Right lobe of liver (tissue), 6 donors: ENCODE measurements at regions not wholly inside any gene's neighbourhood (a gene's known extent, or its start where the extent isn't known, plus 50 kb on each side); places are given as distances from the start of the nearest gene placed in this dataset.

Experiments used
- ATAC-seq, 4 donors: fragments of 200-7000 bp; cut with Tn5 transposase; one replicate each; pipeline ENCODE4 v1.9.1; 2020; ENCODE audit warnings: mild to moderate bottlenecking in 4 of 4, moderate library complexity in 4 of 4
- DNase-seq, 3 donors: peaks; one replicate each; pipeline ENCODE4 v3.0.0-alpha.2; 2020
- H3K27ac ChIP-seq, 3 donors: fragments of 200-600 bp; one replicate each; pipeline ENCODE4 v1.8.0; 2022
- H3K27me3 ChIP-seq, 2 donors: fragments of 200-600 bp; one replicate each; pipeline ENCODE4 v1.8.0; 2022
- H3K36me3 ChIP-seq, 4 donors: fragments of 200-600 bp; sonication (generic) in 1 of 4; one replicate each; pipeline versions ENCODE4 v1.5.1 to v1.8.0; 2017 to 2022; ENCODE audit warnings: control low read depth in 1 of 4
- H3K4me1 ChIP-seq, 4 donors: fragments of 200-600 bp; sonication (generic) in 1 of 4; one replicate each; pipeline versions ENCODE4 v1.5.1 to v1.8.0; 2017 to 2022; ENCODE audit warnings: control low read depth in 1 of 4
- H3K4me3 ChIP-seq, 3 donors: fragments of 200-600 bp; one replicate each; pipeline ENCODE4 v1.8.0; 2022
- H3K9me3 ChIP-seq, 4 donors: fragments of 200-600 bp; sonication (generic) in 1 of 4; one replicate each; pipeline versions ENCODE4 v1.5.1 to v1.8.0; 2017 to 2022; ENCODE audit warnings: control low read depth in 1 of 4
- POLR2A ChIP-seq: fragments of 450-650 bp; IDR thresholded peaks from one replicate; pipeline ENCODE4 v1.6.1; 2017; ENCODE audit warnings: antibody characterized with exemption, mild to moderate bottlenecking
- WGBS: methylation state at CpG from one replicate; pipeline ENCODE4 v1.1.6; 2018; ENCODE audit warnings: low coverage, low lambda C conversion rate; ENCODE audit not compliant: insufficient coverage; ENCODE audit errors: missing lambda C conversion rate; 5-methylcytosine and 5-hydroxymethylcytosine counted together
- intact Hi-C, 2 donors: fragments of 100-400 bp; cut with DNase I; formaldehyde crosslinking; loops; one replicate each; pipeline versions ENCODE4 v1.11.2 to v1.14.1; 2022
- TF ChIP-seq, protein P1 (sequence below), 4 donors: fragments of 200-600 bp in 3 of 4; fragments of 450-650 bp in 1 of 4; IDR thresholded peaks; one replicate each; pipeline versions ENCODE4 v1.5.1 to v1.8.0; 2016 to 2022; ENCODE audit warnings: antibody characterized with exemption in 4 of 4, mild to moderate bottlenecking in 2 of 4
- donor health status: DM: no; HTN: yes; CAD: no.
- donor health status: DM: no; HTN: no; CAD: no.
- donor health status: DM: no; HTN: no; CAD: no.
- donor health status: DM: no; HTN: yes; CAD: no.
- donor health status: DM: no; HTN: yes; CAD: no.

DNA sequence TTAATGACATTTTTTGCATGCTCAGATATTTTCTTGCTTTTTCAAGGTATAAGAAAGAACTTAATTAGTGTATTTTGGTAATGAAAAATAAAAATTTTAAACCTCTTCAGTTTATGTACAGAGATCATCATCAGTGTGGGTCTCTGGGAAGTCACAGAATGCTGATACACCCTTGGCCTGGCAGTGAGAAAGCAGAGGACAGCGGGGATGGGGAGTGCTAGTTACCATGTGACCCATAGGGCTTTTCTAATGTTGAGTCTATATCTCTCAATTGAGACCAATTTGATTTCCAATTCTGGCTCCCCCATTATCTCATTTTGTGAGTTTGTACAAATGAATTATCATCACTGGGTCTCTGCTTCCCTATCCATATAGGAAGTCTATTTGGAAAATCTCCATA lies 305.7 kb downstream of the CYRIA start:
- H3K27me3 ChIP-seq = no peaks in the 10 kb centered on the region
- no peak for ATAC-seq
- intact Hi-C loops = no loop called here
- WGBS = 83% methylated on average over 1 of the region's 1 CpG
- no peak for TF ChIP-seq POLR2A
- TF ChIP-seq, protein P1, sequence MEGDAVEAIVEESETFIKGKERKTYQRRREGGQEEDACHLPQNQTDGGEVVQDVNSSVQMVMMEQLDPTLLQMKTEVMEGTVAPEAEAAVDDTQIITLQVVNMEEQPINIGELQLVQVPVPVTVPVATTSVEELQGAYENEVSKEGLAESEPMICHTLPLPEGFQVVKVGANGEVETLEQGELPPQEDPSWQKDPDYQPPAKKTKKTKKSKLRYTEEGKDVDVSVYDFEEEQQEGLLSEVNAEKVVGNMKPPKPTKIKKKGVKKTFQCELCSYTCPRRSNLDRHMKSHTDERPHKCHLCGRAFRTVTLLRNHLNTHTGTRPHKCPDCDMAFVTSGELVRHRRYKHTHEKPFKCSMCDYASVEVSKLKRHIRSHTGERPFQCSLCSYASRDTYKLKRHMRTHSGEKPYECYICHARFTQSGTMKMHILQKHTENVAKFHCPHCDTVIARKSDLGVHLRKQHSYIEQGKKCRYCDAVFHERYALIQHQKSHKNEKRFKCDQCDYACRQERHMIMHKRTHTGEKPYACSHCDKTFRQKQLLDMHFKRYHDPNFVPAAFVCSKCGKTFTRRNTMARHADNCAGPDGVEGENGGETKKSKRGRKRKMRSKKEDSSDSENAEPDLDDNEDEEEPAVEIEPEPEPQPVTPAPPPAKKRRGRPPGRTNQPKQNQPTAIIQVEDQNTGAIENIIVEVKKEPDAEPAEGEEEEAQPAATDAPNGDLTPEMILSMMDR (IDR thresholded peaks at IDR 0.05) = no peak
- no peaks in the 10 kb centered on the region for H3K36me3 ChIP-seq
- H3K4me1 ChIP-seq = no peaks in the 10 kb centered on the region
- H3K9me3 ChIP-seq = no peaks in the 10 kb centered on the region
- no peak overlapping the region for H3K4me3 ChIP-seq
- no peak for DNase-seq
- no peak overlapping the region for H3K27ac ChIP-seq

DNA sequence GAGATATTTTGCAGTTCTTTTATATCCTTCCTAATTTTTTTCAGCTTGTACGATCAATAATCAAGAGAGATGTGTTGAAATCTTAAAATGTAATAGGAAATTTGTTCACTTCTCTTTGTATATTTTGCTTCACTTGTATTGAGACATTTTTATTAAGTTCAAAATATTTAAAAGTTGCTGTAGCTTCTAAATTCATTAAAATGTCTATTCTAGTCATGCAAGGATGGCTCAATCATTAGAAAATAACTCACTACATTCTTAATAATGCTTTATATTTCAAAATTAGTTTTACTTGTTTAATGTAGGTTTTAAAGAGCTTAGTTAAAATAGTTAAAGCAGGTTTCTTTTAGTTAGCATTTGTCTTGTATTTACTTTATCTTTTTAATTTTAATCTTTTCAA lies 308.4 kb downstream of the CYRIA start:
- no peaks in the 10 kb centered on the region for H3K27me3 ChIP-seq
- ATAC-seq = no peak
- 73% methylated on average over 1 of the region's 1 CpG for WGBS
- H3K9me3 ChIP-seq = no peaks in the 10 kb centered on the region
- DNase-seq = no peak
- H3K4me3 ChIP-seq = no peak overlapping the region
- H3K4me1 ChIP-seq = no peaks in the 10 kb centered on the region
- no peaks in the 10 kb centered on the region for H3K36me3 ChIP-seq
- no peak for TF ChIP-seq POLR2A
- intact Hi-C loops = no loop called here
- H3K27ac ChIP-seq = no peak overlapping the region

DNA sequence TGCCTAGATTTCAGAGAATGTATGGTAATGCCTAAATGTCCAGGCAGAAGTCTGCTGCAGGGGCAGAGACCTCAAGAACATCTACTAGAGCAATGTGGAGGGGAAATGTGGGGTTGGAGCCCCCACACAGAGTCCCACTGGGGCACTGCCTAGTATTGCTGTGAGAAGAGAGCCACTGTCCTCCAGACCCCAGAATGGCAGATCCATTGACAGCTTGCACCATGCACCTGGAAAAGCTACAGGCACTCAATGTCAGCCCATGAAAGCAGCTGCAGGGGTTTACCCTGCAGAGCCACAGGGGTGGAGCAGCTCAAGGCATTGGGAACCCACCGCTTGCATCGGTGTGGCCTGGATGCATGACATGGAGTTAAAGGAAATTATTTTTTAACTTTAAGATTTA lies 314.1 kb downstream of the CYRIA start:
- WGBS = 83% methylated on average over 1 of the region's 2 CpGs
- H3K4me1 ChIP-seq = no peaks in the 10 kb centered on the region

DNA sequence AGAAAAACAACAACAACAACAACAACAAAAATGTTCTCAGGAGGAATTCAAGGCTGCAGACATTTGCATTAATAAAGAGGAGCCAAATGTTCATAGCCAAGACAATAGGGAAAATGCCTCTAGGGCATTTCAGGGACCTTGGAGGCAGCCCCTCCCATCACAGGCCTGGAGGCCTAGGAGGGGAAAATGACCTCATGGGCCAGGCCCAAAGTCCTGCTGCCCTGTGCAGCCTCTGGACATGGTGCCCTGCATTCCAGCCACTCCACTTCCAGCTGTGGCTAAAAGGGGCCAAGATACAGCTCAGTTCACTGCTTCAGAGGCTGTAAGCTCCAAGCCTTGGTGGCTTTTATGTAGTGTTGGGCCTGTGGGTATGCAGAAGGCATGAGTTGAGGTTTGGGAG lies 314.5 kb downstream of the CYRIA start:
- intact Hi-C loops = no loop called here
- Histone ChIP-seq H3K27ac (no peak overlapping the region), H3K4me3 (no peak overlapping the region), H3K9me3 (no peaks in the 10 kb centered on the region), H3K36me3 (no peaks in the 10 kb centered on the region), H3K27me3 (no peaks in the 10 kb centered on the region), H3K4me1 (no peaks in the 10 kb centered on the region)
- no peak for TF ChIP-seq POLR2A
- TF ChIP-seq, protein P1 (IDR thresholded peaks at IDR 0.05) = no peak
- no peak for ATAC-seq
- no peak for DNase-seq

More for the DNA sequence above, 314.1 kb downstream of the CYRIA start:
- H3K27ac ChIP-seq = no peak overlapping the region
- H3K9me3 ChIP-seq = no peaks in the 10 kb centered on the region
- no peaks in the 10 kb centered on the region for H3K36me3 ChIP-seq
- DNase-seq (no peak), ATAC-seq (no peak)
- H3K27me3 ChIP-seq = no peaks in the 10 kb centered on the region
- intact Hi-C loops = no loop called here
- TF ChIP-seq, protein P1 (IDR thresholded peaks at IDR 0.05) = no peak
- no peak for TF ChIP-seq POLR2A
- no peak overlapping the region for H3K4me3 ChIP-seq

DNA sequence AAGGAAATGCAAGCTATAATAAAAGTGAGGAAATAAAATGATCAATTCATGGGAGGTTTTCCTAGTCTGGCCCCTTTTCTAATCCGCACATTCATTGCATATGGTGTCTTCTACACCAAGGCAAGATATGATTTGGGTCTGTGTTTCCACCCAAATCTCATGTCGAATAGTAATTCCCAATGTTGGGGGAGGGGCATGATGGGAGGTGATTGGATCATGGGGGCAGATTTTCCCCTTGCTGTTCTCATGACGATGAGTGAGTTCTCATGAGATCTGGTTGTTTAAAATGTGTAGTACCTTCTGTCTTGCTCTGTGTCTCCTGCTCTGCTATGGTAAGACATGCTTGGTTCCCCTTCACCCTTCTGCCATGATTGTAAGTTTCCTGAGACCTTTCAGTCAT lies 315.4 kb downstream of the CYRIA start:
- Histone ChIP-seq H3K36me3 (no peaks in the 10 kb centered on the region), H3K27me3 (no peaks in the 10 kb centered on the region), H3K9me3 (no peaks in the 10 kb centered on the region), H3K27ac (no peak overlapping the region), H3K4me3 (no peak overlapping the region), H3K4me1 (no peaks in the 10 kb centered on the region)
- ATAC-seq = no peak
- WGBS = 28% methylated on average over 3 of the region's 3 CpGs
- DNase-seq = no peak
- intact Hi-C loops = no loop called here
- TF ChIP-seq, protein P1 (IDR thresholded peaks at IDR 0.05) = no peak
- no peak for TF ChIP-seq POLR2A
